ENCODE measurements at regions not wholly inside any gene's neighbourhood (a gene's known extent, or its start where the extent isn't known, plus 50 kb on each side); places are given as distances from the start of the nearest gene placed in this dataset.

- no peak for DNase-seq
Observed at GRCh38 chr16:17847234-17847795, 376.6 kb upstream of the XYLT1 start.

- no peak for DNase-seq
Observed at GRCh38 chr16:17846030-17846429, 375.3 kb upstream of the XYLT1 start.

GRCh38 chr16:17845031-17845430, 374.3 kb upstream of the XYLT1 start:
- DNase-seq, result no peak

GRCh38 chr16:17843905-17844304, 373.1 kb upstream of the XYLT1 start:
- DNase-seq, result no peak

- no peak for DNase-seq
Observed at GRCh38 chr16:17839907-17840306, 369.1 kb upstream of the XYLT1 start.

- no peak for DNase-seq
Observed at GRCh38 chr16:17839272-17839671, 368.5 kb upstream of the XYLT1 start.

GRCh38 chr16:17836868-17837602, 366.3 kb upstream of the XYLT1 start:
- no peak for DNase-seq

GRCh38 chr16:17835118-17835876, 364.5 kb upstream of the XYLT1 start:
- DNase-seq, result no peak

GRCh38 chr16:17832738-17833137, 362.0 kb upstream of the XYLT1 start:
- no peak for DNase-seq

GRCh38 chr16:17831330-17831729, 360.6 kb upstream of the XYLT1 start:
- no peak for DNase-seq

- no peak for DNase-seq
Observed at GRCh38 chr16:17830651-17831050, 359.9 kb upstream of the XYLT1 start.

- DNase-seq, result no peak
Observed at GRCh38 chr16:17829811-17830210, 359.1 kb upstream of the XYLT1 start.

- DNase-seq, result no peak
Observed at GRCh38 chr16:17828012-17828411, 357.3 kb upstream of the XYLT1 start.

- no peak for DNase-seq
Observed at GRCh38 chr16:17827313-17827712, 356.6 kb upstream of the XYLT1 start.

- no peak for DNase-seq
Observed at GRCh38 chr16:17817943-17818342, 347.2 kb upstream of the XYLT1 start.

GRCh38 chr16:17817260-17817659, 346.5 kb upstream of the XYLT1 start:
- DNase-seq, result no peak

GRCh38 chr16:17812771-17813170, 342.0 kb upstream of the XYLT1 start:
- DNase-seq, result no peak

- no peak for DNase-seq
Observed at GRCh38 chr16:17804857-17805256, 334.1 kb upstream of the XYLT1 start.

- no peak for DNase-seq
Observed at GRCh38 chr16:17803625-17804410, 333.1 kb upstream of the XYLT1 start.

GRCh38 chr16:17802571-17802970, 331.8 kb upstream of the XYLT1 start:
- DNase-seq, result no peak

- no peak for DNase-seq
Observed at GRCh38 chr16:17801068-17801467, 330.3 kb upstream of the XYLT1 start.

- no peak for DNase-seq
Observed at GRCh38 chr16:17798716-17799115, 328.0 kb upstream of the XYLT1 start.

- no peak for DNase-seq
Observed at GRCh38 chr16:17793354-17793753, 322.6 kb upstream of the XYLT1 start.
